Stimulated activated CD8-positive, alpha-beta memory T cell treated with anti-CD3 and anti-CD28 coated beads, Interleukin-12 subunit alpha, Interleukin-12 subunit beta, amount 100 ng/mL, for 24 hours (primary cell): ENCODE measurements at regions not wholly inside any gene's neighbourhood (a gene's known extent, or its start where the extent isn't known, plus 50 kb on each side); places are given as distances from the start of the nearest gene placed in this dataset.

Experiments used
- DNase-seq: peaks from one replicate; pipeline ENCODE4 v3.0.0-alpha.2; 2020; ENCODE audit errors: extremely low read depth

GRCh38 chr6:120248451-120248850, 898.9 kb upstream of the MAN1A1 start:
- DNase-seq, result no peak

GRCh38 chr6:120237221-120237620, 887.7 kb upstream of the MAN1A1 start:
- no peak for DNase-seq

- no peak for DNase-seq
Measured at GRCh38 chr6:120230008-120230407, 880.4 kb upstream of the MAN1A1 start.

GRCh38 chr6:120228297-120228696, 878.7 kb upstream of the MAN1A1 start:
- no peak for DNase-seq

- no peak for DNase-seq
Measured at GRCh38 chr6:120219339-120219738, 869.8 kb upstream of the MAN1A1 start.

- no peak for DNase-seq
Measured at GRCh38 chr6:120214088-120214499, 864.5 kb upstream of the MAN1A1 start.

- no peak for DNase-seq
Measured at GRCh38 chr6:120211955-120212792, 862.6 kb upstream of the MAN1A1 start.

GRCh38 chr6:120202878-120203277, 853.3 kb upstream of the MAN1A1 start:
- DNase-seq, result no peak

- no peak for DNase-seq
Measured at GRCh38 chr6:120200853-120201252, 851.3 kb upstream of the MAN1A1 start.

- no peak for DNase-seq
Measured at GRCh38 chr6:120198033-120198432, 848.5 kb upstream of the MAN1A1 start.

- no peak for DNase-seq
Measured at GRCh38 chr6:120186080-120186479, 836.5 kb upstream of the MAN1A1 start.

- DNase-seq, result no peak
Measured at GRCh38 chr6:120173250-120173649, 823.7 kb upstream of the MAN1A1 start.

- no peak for DNase-seq
Measured at GRCh38 chr6:120164531-120164930, 815.0 kb upstream of the MAN1A1 start.

- DNase-seq, result no peak
Measured at GRCh38 chr6:120157873-120158272, 808.3 kb upstream of the MAN1A1 start.

- DNase-seq, result no peak
Measured at GRCh38 chr6:120147071-120147871, 797.7 kb upstream of the MAN1A1 start.

- no peak for DNase-seq
Measured at GRCh38 chr6:120141601-120142000, 792.0 kb upstream of the MAN1A1 start.

- DNase-seq, result no peak
Measured at GRCh38 chr6:120137492-120137891, 787.9 kb upstream of the MAN1A1 start.

GRCh38 chr6:120129228-120129627, 779.7 kb upstream of the MAN1A1 start:
- DNase-seq, result no peak

- DNase-seq, result no peak
Measured at GRCh38 chr6:120122401-120122800, 772.8 kb upstream of the MAN1A1 start.

GRCh38 chr6:120116343-120116742, 766.8 kb upstream of the MAN1A1 start:
- no peak for DNase-seq

- DNase-seq, result no peak
Measured at GRCh38 chr6:120112980-120113379, 763.4 kb upstream of the MAN1A1 start.

GRCh38 chr6:120111001-120111400, 761.4 kb upstream of the MAN1A1 start:
- no peak for DNase-seq
